Stimulated activated CD4-positive, alpha-beta T cell treated with anti-CD3 and anti-CD28 coated beads, Interleukin-15, amount 100 ng/mL, for 24 hours (primary cell): ENCODE measurements at regions not wholly inside any gene's neighbourhood (a gene's known extent, or its start where the extent isn't known, plus 50 kb on each side); places are given as distances from the start of the nearest gene placed in this dataset.

Experiments
- DNase-seq: peaks from one replicate; pipeline ENCODE4 v3.0.0-alpha.2; 2020

DNA sequence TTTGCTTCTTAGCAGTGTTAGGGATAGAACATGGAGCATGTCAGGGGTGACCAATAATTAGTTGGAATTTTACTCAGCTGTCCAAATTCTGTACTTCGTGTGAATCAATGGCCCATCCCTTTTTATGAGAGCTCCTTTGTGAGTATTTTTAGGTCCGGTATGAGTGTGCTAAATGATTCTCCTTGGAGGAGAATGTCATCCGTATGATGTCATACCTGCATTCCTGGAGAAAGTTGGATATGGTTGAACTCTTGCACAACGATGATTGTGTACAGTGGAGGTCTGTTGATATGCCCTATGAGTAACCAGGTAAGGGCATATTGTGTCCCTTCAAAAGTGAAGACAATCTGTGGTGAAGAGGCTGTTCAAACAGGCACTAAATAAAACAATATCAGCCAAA, 400.8 kb downstream of the GXYLT1 start:
- DNase-seq, result no peak

DNA sequence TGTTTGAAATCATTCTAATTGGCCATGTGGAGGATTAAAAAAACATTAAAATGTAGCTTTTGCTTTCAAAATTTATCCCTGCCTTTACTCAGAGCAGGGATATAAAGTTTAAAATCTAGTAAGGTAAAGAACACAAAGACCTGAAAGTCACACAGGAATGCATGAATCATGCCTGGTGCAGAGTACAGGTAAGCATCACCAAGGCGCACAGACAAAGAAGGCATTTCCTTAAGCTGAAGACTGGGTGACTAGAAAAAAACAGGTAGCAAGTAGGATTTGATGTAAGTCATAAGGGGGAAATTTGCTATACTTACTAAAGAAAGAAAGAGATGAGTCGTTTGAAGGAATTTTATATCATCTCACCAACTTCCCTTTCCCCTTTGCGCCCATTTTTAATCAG, 405.6 kb downstream of the GXYLT1 start:
- no peak for DNase-seq

DNA sequence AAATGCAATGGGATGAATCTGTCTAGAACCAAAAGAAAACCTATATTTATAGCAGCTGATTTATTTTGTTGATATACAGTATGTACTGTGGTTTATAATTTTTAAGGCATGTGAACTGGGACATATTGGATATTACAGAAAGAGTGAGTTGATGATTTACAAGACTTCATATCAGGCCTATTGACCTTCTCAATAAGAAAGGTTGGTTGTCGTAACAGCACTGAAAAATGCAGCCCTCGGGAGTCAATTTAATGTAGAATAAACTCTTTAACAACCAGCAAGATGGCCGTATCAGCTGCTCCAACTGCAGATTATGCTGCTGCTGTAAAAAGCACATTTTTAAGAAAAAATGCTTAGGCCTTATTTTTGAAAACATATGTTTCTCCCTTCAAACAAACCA, 407.3 kb downstream of the GXYLT1 start:
- DNase-seq, result no peak

DNA sequence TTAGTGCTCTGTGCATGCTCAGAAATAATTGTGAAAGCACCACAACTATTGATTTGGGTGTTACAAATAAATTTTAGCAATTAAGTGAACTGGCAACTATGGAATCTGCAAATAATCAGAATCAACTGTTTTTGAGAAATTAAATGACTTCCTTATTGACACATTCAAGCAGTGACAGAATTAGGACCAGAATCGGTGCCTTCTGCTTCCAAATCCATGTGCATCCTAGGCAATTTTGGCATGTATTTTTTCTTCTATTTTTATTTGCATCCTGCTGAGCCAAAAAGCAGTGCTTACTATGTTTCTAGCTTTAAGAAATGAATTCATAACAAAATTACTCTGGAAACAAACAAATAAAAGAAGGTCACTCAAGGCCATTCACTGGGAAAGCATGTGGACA, 408.2 kb downstream of the GXYLT1 start:
- DNase-seq, result no peak

DNA sequence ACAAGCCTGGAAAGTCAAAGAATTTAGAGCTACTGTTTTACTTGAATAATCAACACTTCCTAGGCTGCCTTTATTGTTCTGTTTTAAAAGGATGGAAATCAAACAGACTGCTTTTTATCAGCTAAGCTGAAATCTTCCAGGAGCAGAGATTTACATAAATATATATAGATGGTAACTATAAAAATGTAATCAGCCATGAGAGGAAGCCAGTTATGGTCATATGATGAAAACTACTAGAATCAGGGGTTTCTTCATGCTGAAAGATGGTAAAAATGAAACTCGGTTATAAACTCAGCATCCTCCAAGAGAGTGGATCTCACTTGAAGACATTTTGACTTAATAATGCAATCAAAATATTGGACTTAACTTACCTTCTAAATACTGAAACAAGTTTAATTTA, 413.0 kb downstream of the GXYLT1 start:
- no peak for DNase-seq

DNA sequence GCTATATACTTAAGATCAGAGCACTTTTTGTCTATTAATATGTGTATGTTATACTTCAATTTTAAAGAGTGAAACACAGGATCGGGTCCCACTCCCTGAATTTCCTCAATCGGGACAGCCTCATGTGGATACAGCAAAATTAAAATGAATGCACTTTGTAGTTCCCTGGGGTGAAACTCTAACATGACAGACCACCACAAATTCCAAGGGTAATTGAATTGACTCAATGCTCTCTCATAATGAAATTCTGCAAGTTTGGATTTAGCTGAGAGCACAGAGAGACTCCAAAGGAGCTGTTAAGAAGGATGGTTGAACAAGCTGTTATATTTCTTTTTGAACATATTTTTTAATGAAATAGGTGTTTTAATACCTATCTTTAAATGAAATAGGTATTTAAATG, 413.6 kb downstream of the GXYLT1 start:
- DNase-seq, result no peak

DNA sequence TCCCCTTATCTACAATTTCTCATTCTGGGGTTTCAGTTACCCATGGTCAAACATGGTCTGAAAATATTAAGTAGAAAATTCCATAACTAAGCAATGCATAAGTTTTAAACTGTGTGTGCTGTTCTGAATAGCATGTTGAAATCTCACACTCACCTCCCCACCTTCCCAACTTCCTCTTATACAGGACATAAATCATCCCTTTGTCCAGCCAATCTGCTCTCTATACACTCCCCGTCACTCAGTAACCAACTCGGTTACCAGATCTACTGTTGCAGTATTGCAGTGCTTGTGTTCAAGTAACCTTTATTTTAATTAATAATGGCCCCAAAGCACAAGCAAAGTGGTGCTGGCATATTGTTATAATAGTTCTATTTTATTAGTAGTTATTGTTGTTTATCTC, 420.5 kb downstream of the GXYLT1 start:
- no peak for DNase-seq

DNA sequence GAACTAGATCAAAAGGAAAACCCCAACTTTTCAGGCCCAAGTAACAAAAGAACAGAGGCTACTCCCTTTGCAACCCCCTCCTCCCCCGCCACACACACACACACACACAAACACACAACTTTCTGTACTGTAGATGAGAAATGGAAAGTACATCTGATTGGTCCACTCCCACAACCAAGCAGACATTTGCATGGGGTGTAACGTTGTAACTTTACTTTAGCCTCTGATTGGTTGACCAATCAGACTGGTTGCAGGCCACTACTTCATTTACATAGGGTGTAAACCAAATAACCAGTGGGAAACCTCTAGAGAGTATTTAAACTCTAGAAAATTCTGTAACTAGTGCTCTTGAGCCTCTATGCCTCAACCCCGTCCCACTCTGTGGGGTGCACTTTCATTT, 425.5 kb downstream of the GXYLT1 start:
- DNase-seq, result no peak

DNA sequence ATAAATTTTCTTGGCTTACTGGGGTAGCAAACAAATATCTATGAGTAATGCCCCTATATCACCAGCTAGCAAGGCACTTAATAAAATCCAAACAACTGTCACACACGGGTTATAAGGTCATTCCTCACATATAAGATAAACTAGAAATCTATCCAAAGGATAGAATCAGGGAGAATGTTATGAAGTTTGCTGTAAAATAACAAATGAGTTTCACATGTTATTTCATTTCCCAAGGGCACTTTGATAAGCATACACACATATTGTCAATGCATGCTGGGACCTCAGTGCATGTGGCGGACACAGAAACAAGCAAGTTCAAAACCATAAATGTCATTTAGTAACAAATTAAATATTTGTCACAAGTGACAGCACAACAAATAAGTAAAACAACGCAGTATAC, 429.4 kb downstream of the GXYLT1 start:
- no peak for DNase-seq

DNA sequence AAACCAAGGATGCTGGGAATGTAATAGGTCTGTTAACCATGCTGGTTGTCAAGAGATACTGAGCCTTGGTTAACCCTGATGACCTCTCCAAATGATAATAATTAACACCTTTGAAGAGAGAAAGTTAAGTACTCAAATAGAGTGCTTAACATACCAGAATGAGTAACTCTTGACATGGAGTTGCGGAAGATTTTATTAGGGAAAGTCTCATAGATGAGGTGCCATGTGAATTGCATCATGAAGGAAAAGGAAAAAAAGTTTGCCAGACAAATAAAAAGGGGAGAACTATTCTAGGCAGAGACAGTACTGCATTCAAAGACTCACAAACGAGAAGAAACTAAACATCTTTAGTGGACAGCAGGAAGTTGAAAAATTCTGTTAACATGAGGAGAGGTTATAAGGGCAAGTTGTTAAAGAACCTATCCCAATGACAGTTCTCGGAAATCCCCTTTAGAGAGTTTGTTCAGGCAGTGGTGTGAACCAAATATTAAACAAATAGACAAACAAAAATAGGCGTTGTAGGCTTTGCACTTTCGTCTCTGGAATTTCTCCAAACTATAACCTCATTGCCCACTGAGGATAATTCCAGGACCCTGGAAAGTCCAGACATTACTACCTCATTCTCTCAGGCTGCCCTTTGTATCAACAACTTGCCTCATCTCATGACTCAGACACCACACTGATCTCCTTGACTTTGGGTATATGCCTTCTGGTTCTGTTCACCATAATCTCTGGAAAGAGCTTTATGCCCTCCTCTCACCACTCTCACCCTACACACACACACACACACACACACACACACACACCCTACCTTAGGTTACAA, 435.0 kb downstream of the GXYLT1 start:
- DNase-seq, result no peak

DNA sequence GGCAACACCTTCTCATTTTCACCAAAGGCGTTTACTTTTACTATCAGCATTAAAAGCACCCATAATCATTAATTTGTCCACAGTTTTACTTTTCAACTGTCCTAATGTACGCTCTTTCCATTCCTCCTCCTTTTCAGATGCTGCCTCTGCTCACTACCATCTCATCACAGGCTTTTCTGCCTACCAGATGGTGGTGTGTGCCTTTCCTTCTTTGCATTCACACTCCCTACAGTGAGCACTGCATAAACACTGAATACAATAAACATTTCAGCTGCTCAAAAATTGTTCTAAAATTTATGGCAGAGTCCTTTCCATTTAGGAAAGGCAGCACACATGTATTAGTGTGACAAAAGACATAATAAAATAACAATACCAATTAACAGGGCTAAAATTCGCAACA, 435.7 kb downstream of the GXYLT1 start:
- DNase-seq, result no peak

DNA sequence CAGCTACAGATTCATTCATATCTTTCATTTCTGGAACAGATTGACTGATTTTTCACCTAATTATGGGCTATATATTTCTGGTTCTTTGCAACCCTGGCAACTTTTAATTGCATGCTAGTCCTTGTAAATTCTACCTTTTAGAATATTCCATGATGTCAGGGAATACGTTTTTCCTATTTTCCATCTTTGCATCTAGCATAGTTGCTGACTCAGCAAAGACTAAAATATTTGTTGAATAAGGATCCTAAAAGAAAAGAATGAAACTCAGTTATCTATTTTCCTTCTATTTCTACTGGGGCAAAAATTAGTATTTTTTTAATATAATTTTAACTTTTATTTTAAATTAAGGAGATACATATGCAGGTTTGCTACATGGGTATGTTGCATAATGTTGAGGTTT, 438.3 kb downstream of the GXYLT1 start:
- no peak for DNase-seq

DNA sequence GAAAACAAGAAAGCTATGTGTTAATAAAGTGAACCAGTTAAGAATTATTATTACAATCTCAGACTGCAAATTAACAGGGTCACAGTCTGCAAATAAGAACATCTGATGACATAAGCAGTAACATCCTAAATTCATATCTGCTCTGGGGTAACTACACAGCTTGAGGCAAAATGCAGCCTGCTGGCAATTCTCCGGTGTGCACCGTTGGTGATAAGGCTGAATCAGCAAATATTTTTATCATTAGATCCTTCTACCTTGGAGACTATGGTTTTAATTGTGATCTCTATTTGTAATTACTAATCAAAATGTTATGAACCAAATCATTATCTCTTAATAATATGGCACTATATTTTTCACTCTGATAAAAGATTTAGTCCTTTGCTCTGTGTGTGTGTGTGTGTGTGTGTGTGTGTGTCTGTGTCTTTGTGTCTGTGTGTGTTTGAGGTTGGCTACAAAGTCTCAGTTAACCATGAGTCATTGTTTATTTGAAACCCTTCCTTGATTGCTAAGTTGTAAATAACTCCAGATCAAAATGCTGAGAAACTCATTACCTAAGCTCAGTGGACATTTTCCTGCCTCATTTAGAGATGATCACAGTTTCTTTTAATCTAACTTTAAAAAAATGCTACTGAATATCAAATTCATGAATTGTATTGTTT, 442.6 kb downstream of the GXYLT1 start:
- DNase-seq, result no peak

DNA sequence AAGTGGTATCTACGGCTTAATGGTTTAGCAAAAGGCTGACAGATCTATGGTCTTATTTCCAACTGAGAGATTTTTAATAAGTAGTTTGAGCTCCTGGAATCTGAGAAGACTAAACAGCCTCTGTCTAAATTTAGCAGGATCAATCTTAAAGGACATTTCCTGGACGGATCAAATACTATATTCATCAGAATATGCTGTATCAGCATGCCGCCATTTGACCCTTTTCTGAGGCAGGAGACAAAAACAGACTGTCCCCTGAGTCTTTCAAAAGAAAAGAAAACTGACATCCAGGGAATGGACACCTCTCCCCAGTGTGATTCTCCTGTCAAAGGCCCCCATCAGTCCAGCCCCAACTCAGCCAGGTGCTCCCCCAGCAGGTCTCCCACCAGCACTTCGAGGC, 443.7 kb downstream of the GXYLT1 start:
- DNase-seq, result no peak

DNA sequence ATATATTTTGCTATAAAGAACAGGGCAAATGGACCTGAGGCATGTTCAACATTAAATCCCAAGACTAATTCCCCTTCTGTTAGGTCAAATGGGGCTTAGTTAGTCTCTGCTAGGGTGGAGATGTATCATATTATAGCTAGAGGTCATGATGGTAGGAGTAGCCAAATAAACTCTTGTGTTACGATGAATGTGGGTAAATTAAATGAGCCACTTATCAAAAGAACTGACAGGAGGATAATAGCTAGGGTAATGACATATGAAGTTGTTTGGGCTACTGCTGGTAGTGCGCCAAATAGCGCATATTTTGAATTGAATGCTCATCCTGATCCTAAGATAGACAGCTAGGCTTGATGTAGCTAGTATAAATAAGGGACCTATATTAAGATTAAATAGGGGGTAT, 445.0 kb downstream of the GXYLT1 start:
- no peak for DNase-seq

DNA sequence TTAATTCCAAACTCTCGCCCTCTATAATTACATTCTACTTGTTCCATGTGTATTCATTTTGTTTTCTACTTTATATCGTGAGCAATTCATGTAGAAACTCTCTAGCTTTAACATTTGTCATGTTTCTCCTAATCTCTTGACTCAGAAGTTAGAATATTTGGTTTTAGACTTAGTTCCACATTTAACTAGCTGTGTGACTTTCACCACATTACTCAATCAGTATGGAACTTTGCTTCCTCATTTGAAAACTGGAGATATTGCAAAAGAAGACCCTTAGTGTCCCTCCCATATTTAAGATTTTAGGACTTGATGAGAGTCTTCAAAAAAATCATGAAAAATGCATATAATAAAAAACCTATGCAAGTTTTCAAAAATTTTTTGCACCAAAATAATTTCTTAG, 447.5 kb downstream of the GXYLT1 start:
- DNase-seq, result no peak

DNA sequence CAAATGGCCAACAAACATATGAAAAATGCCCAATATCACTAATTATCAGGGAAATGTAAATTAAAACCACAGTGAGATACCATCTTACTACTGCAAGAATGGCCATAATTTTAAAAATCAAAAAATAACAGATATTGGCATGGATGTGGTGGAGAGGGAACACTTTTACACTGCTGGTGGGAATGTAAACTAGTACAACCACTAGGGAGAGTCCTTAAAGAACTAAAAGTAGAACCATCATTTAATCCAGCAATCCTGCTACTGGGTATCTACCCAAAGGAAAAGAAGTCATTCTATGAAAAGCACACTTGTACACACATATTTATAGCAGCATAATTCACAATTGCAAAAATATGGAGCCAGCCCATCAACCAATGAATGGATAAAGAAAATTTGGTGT, 459.7 kb downstream of the GXYLT1 start:
- DNase-seq, result no peak

DNA sequence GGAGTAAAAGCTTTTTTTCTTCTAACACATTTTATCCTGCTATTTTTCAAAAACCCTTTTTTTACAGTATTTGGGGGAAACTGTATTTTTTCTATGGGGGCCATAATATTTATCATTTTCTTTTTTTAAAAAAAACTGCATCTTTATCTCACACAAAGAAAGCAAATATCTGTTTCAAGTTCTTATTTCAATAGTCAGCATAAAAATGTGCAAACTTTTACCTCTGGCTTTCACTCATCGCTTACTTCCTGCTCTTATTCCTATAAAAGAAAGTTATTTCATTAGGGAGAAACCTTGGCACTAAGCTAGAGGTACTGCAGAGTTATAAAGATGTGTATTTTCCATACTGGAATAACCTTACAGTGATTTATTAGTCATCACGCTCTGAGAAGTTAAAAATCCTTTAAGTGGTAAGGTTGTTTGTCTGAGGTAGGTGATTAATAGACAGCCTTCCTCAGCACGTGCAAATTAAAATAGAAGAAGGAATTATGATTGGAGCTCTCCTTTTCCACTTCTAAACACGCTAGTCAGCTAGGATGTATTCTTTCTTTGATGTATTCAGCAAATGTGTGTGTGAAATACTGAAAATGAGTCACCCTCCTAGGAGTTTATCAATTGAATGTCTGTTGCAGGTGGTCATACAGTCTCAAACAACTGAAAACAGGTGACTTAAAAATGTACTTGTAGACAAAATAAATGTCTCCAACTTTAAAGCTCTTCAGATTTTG, 461.0 kb downstream of the GXYLT1 start:
- DNase-seq, result no peak

DNA sequence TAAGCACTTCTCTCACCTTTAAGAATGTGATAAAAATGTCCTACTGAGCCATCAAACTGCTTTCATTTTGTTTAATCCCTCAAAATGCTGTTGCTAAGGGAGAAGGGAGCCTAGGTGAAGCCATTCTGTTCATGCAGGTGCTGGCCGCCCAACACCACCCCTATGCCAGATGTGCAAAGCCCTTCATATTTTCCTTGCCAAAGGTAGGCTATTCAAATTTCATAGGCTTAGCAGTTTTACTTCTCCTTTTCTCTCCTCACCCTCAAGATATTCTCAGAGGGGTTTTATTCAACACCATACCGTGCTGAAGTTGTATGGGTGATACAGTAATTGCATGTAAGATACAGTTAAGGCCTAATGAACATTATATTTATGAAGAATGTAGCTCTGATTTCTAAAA, 461.7 kb downstream of the GXYLT1 start:
- no peak for DNase-seq

DNA sequence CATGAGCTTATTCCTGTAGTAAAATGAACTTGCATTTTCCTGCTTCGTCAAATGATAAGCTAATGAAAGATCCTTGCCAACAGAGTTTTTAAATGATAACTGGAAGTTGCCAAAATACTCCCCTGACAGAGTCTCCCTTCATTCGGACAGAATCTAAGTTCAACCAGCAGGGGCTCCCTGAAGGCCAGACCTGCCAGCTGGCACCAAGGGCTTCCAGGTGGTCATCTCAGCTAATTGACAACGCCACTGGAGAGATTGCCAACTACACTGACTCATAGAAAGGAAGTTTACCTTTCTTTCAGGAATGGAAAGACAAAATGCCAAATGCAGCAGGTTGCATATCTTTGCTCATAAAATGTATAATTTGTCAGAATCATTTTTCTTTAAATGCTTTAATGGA, 462.8 kb downstream of the GXYLT1 start:
- DNase-seq, result no peak

DNA sequence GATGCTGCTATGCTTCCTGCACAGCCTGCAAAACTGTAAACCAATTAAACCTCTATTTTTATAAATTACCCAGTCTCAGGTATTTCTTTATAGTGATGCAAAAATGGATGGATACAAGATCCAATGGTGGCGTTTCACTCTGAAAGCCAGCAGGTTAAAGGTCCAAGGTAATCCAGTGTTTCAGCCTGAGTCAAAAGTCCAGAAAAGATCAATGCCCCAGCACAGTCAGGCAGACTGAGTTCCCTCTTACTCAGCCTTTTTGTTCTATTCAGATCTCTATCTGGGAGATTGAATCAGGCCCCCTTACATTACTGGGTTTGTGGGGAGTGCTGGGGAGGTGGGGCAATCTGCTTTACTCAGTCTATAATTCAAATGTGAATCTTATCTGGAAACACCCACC, 464.5 kb downstream of the GXYLT1 start:
- DNase-seq, result no peak

DNA sequence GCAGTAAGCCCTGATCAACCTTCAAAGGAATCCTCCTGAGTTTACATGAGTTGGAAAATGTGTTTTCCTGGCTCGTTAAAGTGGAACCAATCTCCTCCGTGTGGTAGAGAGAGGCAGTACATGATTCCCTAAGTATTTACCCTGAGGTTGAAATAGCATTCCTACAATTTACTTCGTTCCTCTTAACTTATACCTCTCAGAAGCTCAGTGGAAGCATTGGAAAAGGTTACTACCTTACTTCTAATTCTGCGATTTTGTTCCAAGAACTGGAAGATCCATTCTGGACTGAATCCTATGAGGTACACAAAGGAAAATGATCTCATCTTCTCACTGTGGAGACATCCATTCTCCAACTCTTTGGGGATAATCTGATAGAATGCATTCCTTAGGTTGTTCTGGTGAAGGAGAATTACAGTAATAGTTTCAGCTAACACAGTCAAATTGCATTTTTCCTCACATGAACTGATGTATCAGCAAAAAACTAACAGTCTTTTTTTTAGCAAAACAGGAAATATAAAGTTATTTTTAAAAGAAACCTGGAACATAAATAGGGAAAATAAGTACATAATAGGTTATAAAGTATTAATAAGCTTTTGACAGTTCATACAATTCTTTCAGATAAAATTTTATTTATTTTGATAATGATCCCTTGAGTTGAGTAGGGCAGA, 475.6 kb downstream of the PDZRN4 start:
- no peak for DNase-seq

DNA sequence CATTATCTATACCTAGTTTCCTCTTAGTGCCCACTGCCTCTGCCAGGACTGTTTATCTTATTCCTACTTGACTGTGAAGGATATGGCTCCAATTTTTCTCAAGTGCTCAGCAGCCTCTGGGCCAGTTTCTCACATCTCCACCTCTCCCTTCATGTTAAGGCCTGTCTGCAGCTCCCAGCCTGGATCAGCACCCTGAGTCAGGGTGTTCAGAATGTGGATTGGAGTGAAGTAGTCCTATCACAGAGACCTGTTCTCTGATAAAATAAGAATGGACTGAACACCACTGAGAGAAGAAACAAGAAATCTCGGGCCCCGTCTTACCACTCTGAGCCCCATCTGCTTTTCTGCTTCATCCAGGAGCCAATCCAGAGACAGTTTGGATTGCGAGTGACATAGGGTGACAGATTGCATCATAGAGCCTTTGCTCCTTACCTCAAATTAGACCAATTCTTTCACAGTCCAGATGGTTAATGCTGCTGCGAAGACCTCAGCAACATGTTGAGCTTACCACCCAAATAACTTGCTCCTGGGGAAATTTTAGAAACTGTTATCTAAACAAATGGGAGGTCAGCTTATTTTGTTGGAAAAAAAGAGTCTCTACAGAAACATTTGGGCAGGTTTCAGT, 473.1 kb downstream of the PDZRN4 start:
- DNase-seq, result no peak
